ENCODE measurements at regions not wholly inside any gene's neighbourhood (a gene's known extent, or its start where the extent isn't known, plus 50 kb on each side); places are given as distances from the start of the nearest gene placed in this dataset.
A peak's percentile ranks its signal among the peaks of the same experiment; 100 is the strongest.

GRCh38 chr12:88417531-88417930, 162.7 kb downstream of the KITLG start:
- Histone ChIP-seq H4K20me1 (ENCODE audit: insufficient read depth, low read length) (no peaks in the 10 kb centered on the region), H3K4me1 (ENCODE audit: control insufficient read depth, insufficient read depth, low read length) (peaks cover 11% of the 10 kb centered on the region), H2AFZ (replicated peaks; ENCODE audit: low read length, poor library complexity) (no peak overlapping the region), H3K9me3 (ENCODE audit: control insufficient read depth, insufficient read depth, low read length) (no peaks in the 10 kb centered on the region), H2AK5ac (ENCODE audit: low read depth, low read length) (no peak overlapping the region), H3K9me1 (ENCODE audit: insufficient read depth, low read length) (peaks cover 11% of the 10 kb centered on the region), H4K5ac (ENCODE audit: low read depth, low read length) (no peak overlapping the region; the same call in 1 of the 2 replicates), H2BK120ac (ENCODE audit: low read depth, low read length) (0 out of 2 replicates have a peak overlapping the region, but pooled peaks have one; percentile 14), H3K4me3 (ENCODE audit: insufficient read depth, low read depth, low read length) (no peak overlapping the region), H3K4ac (ENCODE audit: low read depth, low read length) (no peak overlapping the region; the same call in 1 of the 2 replicates), H3K27me3 (ENCODE audit: control insufficient read depth, insufficient read depth, low read length) (no peaks in the 10 kb centered on the region), H3K79me1 (ENCODE audit: low read depth in 1 of 2, low read length in 2 of 2) (peaks cover 3 to 8% of the 10 kb centered on the region in 2 experiments), H3K14ac (replicated peaks; ENCODE audit: low read depth, low read length) (no peak overlapping the region; the same call in 1 of the 2 replicates), H3K56ac (ENCODE audit: extremely low read depth, insufficient read depth, low read length) (no peak overlapping the region), H4K91ac (ENCODE audit: insufficient read depth, low read depth, low read length) (no peak overlapping the region; the same call in 1 of the 2 replicates), H2BK20ac (ENCODE audit: low read depth, low read length) (no peak overlapping the region), H3K18ac (ENCODE audit: low read depth, low read length) (no peak overlapping the region; the same call in 1 of the 2 replicates), H3K9ac (ENCODE audit: low read depth, low read length) (no peak overlapping the region), H3K36me3 (ENCODE audit: control insufficient read depth, insufficient read depth, low read length) (no peaks in the 10 kb centered on the region), H3K23ac (ENCODE audit: low read depth, low read length) (peak overlapping the region; percentile 49; the same call in 1 of the 2 replicates), H3K4me2 (ENCODE audit: low read depth, low read length) (peak overlapping the region; percentile 61; the same call in 1 of the 2 replicates), H2BK5ac (ENCODE audit: low read depth, low read length, poor library complexity, severe bottlenecking) (peak overlapping the region; percentile 44), H4K8ac (ENCODE audit: low read depth in 2 of 2, low read length in 2 of 2) (peak overlapping the region in 1 of 2 experiments; percentile 39; a peak in 1 of 4 replicates), H3K27ac (ENCODE audit: insufficient read depth, low read length) (no peak overlapping the region), H2AK9ac (replicated peaks; ENCODE audit: low read depth, low read length, poor library complexity) (no peak overlapping the region), H2BK15ac (ENCODE audit: low read depth, low read length) (0 out of 3 replicates have a peak overlapping the region, but pooled peaks have one; percentile 58)
- dilution Hi-C loops (cut with HindIII; ENCODE audit: low sequenced_read_pairs, unreplicated experiment) (no loop called here), in situ Hi-C loops (cut with MboI; ENCODE audit: low sequenced_read_pairs) (no loop called here), intact Hi-C loops (cut with micrococcal nuclease) (no loop called here)
- no TSS peak for BruUV-seq (replicated peaks)
- no CpG with 5 or more reads among the region's 5 CpGs for WGBS, 2 experiments (ENCODE audit: extremely low coverage in 2 of 2, insufficient read length in 1 of 2)
- ChIA-PET CTCF (no interaction called here), POLR2A (ENCODE audit: unreplicated experiment) (no interaction called here)
- ATAC-seq (ENCODE audit: low read depth) (no peak), DNase-seq (no peak)
- TF ChIP-seq, protein P1, sequence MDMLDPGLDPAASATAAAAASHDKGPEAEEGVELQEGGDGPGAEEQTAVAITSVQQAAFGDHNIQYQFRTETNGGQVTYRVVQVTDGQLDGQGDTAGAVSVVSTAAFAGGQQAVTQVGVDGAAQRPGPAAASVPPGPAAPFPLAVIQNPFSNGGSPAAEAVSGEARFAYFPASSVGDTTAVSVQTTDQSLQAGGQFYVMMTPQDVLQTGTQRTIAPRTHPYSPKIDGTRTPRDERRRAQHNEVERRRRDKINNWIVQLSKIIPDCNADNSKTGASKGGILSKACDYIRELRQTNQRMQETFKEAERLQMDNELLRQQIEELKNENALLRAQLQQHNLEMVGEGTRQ (IDR thresholded peaks at IDR 0.05; ENCODE audit: low read depth, low read length) = no peak
- no peak for TF ChIP-seq SMC3 (IDR thresholded peaks at IDR 0.05; ENCODE audit: low read depth, low read length)
- no peak for TF ChIP-seq CHD1 (IDR thresholded peaks at IDR 0.05; ENCODE audit: low read depth, low read length)
- TF ChIP-seq MXI1 (IDR thresholded peaks at IDR 0.05; ENCODE audit: borderline replicate concordance, low read depth, low read length) = no peak
- TF ChIP-seq RAD21 (IDR thresholded peaks at IDR 0.05; ENCODE audit: low read length) = no peak
- TF ChIP-seq MAZ (IDR thresholded peaks at IDR 0.05; ENCODE audit: borderline replicate concordance, low read depth, low read length) = no peak
- TF ChIP-seq RCOR1 (IDR thresholded peaks at IDR 0.05; ENCODE audit: insufficient replicate concordance, low read length) = no peak
- TF ChIP-seq, protein P2, sequence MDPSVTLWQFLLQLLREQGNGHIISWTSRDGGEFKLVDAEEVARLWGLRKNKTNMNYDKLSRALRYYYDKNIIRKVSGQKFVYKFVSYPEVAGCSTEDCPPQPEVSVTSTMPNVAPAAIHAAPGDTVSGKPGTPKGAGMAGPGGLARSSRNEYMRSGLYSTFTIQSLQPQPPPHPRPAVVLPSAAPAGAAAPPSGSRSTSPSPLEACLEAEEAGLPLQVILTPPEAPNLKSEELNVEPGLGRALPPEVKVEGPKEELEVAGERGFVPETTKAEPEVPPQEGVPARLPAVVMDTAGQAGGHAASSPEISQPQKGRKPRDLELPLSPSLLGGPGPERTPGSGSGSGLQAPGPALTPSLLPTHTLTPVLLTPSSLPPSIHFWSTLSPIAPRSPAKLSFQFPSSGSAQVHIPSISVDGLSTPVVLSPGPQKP (IDR thresholded peaks at IDR 0.05; ENCODE audit: borderline replicate concordance, low read depth, low read length) = no peak
- no peak for TF ChIP-seq FOS (IDR thresholded peaks at IDR 0.05; ENCODE audit: low read depth, low read length)
- TF ChIP-seq MAFK (IDR thresholded peaks at IDR 0.05; ENCODE audit: low read depth, low read length) = no peak
- TF ChIP-seq RFX5 (IDR thresholded peaks at IDR 0.05; ENCODE audit: low read depth, low read length) = no peak
- TF ChIP-seq POLR2A (IDR thresholded peaks at IDR 0.05; ENCODE audit: low read depth, low read length) = no peak
- TF ChIP-seq, protein P3, sequence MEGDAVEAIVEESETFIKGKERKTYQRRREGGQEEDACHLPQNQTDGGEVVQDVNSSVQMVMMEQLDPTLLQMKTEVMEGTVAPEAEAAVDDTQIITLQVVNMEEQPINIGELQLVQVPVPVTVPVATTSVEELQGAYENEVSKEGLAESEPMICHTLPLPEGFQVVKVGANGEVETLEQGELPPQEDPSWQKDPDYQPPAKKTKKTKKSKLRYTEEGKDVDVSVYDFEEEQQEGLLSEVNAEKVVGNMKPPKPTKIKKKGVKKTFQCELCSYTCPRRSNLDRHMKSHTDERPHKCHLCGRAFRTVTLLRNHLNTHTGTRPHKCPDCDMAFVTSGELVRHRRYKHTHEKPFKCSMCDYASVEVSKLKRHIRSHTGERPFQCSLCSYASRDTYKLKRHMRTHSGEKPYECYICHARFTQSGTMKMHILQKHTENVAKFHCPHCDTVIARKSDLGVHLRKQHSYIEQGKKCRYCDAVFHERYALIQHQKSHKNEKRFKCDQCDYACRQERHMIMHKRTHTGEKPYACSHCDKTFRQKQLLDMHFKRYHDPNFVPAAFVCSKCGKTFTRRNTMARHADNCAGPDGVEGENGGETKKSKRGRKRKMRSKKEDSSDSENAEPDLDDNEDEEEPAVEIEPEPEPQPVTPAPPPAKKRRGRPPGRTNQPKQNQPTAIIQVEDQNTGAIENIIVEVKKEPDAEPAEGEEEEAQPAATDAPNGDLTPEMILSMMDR (conservative IDR thresholded peaks at IDR 0.05; ENCODE audit: low read depth, low read length) = no peak
- TF ChIP-seq BHLHE40 (IDR thresholded peaks at IDR 0.05; ENCODE audit: low read depth, low read length) = no peak
- TF ChIP-seq NFE2L2 (IDR thresholded peaks at IDR 0.05; ENCODE audit: low read depth, low read length) = no peak
- TF ChIP-seq CEBPB (IDR thresholded peaks at IDR 0.05; ENCODE audit: low read depth, low read length) = no peak

Measured in IMR-90 (cell line).